NB4 (cell line): ENCODE measurements at regions not wholly inside any gene's neighbourhood (a gene's known extent, or its start where the extent isn't known, plus 50 kb on each side); places are given as distances from the start of the nearest gene placed in this dataset.

ENCODE experiments used
- DNase-seq: peaks from one replicate; pipeline ENCODE4 v3.0.0; 2010; ENCODE audit warnings: low read depth
- H3K4me3 ChIP-seq: one replicate; pipeline ENCODE4 v1.5.1; 2011; ENCODE audit warnings: mild to moderate bottlenecking, low read depth, low read length, moderate library complexity
- MYC ChIP-seq: IDR thresholded peaks from 2 replicates; pipeline ENCODE4 v1.6.1; 2011; ENCODE audit warnings: low read depth, low read length
- POLR2A ChIP-seq: IDR thresholded peaks from 2 replicates; pipeline ENCODE4 v1.6.1; 2011; ENCODE audit warnings: mild to moderate bottlenecking; ENCODE audit not compliant: insufficient read length; ENCODE audit errors: extremely low read depth
- TF ChIP-seq, protein P1 (sequence below): IDR thresholded peaks from one replicate; pipeline ENCODE4 v1.5.1; 2012; ENCODE audit warnings: low read depth, low read length
- TF ChIP-seq, protein P2 (sequence below): IDR thresholded peaks from 2 replicates; pipeline ENCODE4 v1.6.1; 2011; ENCODE audit warnings: low read depth, low read length

GRCh38 chr10:78749898-78750297 lies 318.9 kb upstream of the ZMIZ1 start:
- H3K4me3 ChIP-seq: no peak overlapping the region
- no peak for TF ChIP-seq MYC
- peak; percentile 77 for DNase-seq

DNA sequence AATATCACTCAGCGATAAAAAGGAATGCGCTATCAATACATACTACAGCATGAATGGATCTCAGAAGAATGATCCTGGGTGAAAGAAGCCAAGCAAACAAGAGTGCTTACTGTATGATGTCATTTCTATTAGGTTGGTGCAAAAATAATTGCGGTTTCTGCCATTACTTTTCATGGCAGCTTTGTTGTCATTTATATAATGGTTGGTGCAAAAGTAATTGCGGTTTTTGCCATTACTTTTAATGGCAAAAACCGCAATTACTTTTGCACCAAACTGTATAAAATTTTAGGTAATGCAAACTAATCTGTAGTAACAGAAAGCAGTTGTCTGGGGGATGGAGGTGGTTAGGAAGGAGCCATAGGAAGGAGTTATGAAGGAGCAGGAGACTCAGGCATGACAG lies 318.3 kb upstream of the ZMIZ1 start:
- TF ChIP-seq, protein P1, sequence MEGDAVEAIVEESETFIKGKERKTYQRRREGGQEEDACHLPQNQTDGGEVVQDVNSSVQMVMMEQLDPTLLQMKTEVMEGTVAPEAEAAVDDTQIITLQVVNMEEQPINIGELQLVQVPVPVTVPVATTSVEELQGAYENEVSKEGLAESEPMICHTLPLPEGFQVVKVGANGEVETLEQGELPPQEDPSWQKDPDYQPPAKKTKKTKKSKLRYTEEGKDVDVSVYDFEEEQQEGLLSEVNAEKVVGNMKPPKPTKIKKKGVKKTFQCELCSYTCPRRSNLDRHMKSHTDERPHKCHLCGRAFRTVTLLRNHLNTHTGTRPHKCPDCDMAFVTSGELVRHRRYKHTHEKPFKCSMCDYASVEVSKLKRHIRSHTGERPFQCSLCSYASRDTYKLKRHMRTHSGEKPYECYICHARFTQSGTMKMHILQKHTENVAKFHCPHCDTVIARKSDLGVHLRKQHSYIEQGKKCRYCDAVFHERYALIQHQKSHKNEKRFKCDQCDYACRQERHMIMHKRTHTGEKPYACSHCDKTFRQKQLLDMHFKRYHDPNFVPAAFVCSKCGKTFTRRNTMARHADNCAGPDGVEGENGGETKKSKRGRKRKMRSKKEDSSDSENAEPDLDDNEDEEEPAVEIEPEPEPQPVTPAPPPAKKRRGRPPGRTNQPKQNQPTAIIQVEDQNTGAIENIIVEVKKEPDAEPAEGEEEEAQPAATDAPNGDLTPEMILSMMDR: no peak
- no peak for TF ChIP-seq POLR2A
- TF ChIP-seq, protein P2, sequence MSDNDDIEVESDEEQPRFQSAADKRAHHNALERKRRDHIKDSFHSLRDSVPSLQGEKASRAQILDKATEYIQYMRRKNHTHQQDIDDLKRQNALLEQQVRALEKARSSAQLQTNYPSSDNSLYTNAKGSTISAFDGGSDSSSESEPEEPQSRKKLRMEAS: no peak
- no peak for TF ChIP-seq MYC
- H3K4me3 ChIP-seq: no peak overlapping the region
- DNase-seq: no peak

- TF ChIP-seq, protein P1: no peak
- TF ChIP-seq MYC: no peak
- TF ChIP-seq, protein P2: no peak
- TF ChIP-seq POLR2A: no peak
- no peak overlapping the region for H3K4me3 ChIP-seq
- DNase-seq: no peak
These were observed 317.1 kb upstream of the ZMIZ1 start for GRCh38 chr10:78751716-78752115.

DNA sequence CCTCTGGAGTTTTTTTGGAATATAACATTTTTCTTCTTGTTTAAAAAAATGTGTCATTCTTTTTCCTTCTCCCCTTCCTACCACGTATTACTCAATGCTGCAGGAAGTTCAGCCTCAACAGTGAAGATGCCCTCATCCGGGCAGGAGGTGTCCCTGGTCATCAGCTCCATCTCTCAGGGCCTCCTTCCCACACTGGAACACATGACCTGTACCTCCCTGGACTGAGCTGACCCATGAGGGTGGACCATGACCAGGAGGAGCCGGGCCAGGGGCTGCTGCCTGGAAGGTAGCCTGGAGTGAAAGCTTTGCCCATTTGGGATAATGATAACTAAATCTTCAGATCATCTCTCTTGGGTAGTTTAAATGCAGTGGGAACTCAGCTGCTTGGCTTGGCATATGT lies 316.5 kb upstream of the ZMIZ1 start:
- H3K4me3 ChIP-seq: no peak overlapping the region
- DNase-seq: no peak
- TF ChIP-seq MYC (no peak), POLR2A (no peak)
- TF ChIP-seq, protein P1: no peak
- TF ChIP-seq, protein P2: no peak

- no peak overlapping the region for H3K4me3 ChIP-seq
- no peak for TF ChIP-seq POLR2A
- TF ChIP-seq, protein P2: 0 out of 2 replicates have a peak, but pooled peaks have one; percentile 51
- DNase-seq: peak; percentile 66
These were observed 316.1 kb upstream of the ZMIZ1 start for GRCh38 chr10:78752708-78753107.

GRCh38 chr10:78754269-78755062 lies 314.3 kb upstream of the ZMIZ1 start:
- DNase-seq: peak; percentile 77
- TF ChIP-seq POLR2A (no peak), MYC (no peak)
- TF ChIP-seq, protein P1: no peak
- TF ChIP-seq, protein P2: no peak
- no peak overlapping the region for H3K4me3 ChIP-seq
